Neural progenitor cell (in vitro differentiated cells): ENCODE measurements at regions not wholly inside any gene's neighbourhood (a gene's known extent, or its start where the extent isn't known, plus 50 kb on each side); places are given as distances from the start of the nearest gene placed in this dataset.
"Not testable (repeated sequence)": the region's sequence is repeated elsewhere in the genome, so short reads cannot be mapped to it uniquely, and the experiment has no call there.

Experiments
- DNase-seq: peaks from one replicate; pipeline ENCODE4 v3.0.0-alpha.2; 2016; ENCODE audit warnings: low spot score
- H2AFZ ChIP-seq: fragments of 200-600 bp; sonication (generic); replicated peaks from 2 replicates; pipeline ENCODE4 v1.6.1; 2016; ENCODE audit warnings: antibody characterized with exemption
- H3F3A ChIP-seq: fragments of 200-600 bp; sonication (generic); 2 replicates; pipeline ENCODE4 v1.6.1; 2016; ENCODE audit warnings: antibody characterized with exemption, low read depth
- H3K27ac ChIP-seq: fragments of 200-600 bp; sonication (generic); 2 replicates; pipeline ENCODE4 v1.5.1; 2016; ENCODE audit warnings: mild to moderate bottlenecking
- H3K27me3 ChIP-seq: fragments of 200-600 bp; sonication (generic); 2 replicates; pipeline ENCODE4 v1.6.1; 2016; ENCODE audit warnings: mild to moderate bottlenecking, moderate library complexity
- H3K36me3 ChIP-seq: fragments of 200-600 bp; sonication (generic); 2 replicates; pipeline ENCODE4 v1.5.1; 2016
- H3K4me1 ChIP-seq: fragments of 200-600 bp; sonication (generic); 2 replicates; pipeline ENCODE4 v1.6.1; 2016; ENCODE audit warnings: mixed run types
- H3K4me2 ChIP-seq: fragments of 200-600 bp; sonication (generic); 2 replicates; pipeline ENCODE4 v1.6.1; 2016
- H3K4me3 ChIP-seq: fragments of 200-600 bp; sonication (generic); 2 replicates; pipeline ENCODE4 v1.5.1; 2016
- H3K79me2 ChIP-seq: fragments of 200-600 bp; sonication (generic); 2 replicates; pipeline ENCODE4 v1.6.1; 2016; ENCODE audit warnings: low read depth
- H3K9ac ChIP-seq: fragments of 200-600 bp; sonication (generic); 2 replicates; pipeline ENCODE4 v1.6.1; 2016
- H3K9me3 ChIP-seq: fragments of 200-600 bp; sonication (generic); 2 replicates; pipeline ENCODE4 v1.5.1; 2016; ENCODE audit warnings: low read depth
- H4K20me1 ChIP-seq: fragments of 200-600 bp; sonication (generic); 2 replicates; pipeline ENCODE4 v1.6.1; 2016; ENCODE audit warnings: low read depth
- H3K27ac Mint-ChIP-seq: 3 replicates; pipeline ENCODE4 v1.8.0; 2021; ENCODE audit warnings: mixed read lengths
- H3K27me3 Mint-ChIP-seq: 2 replicates; pipeline ENCODE4 v1.8.0; 2022; ENCODE audit warnings: low read depth, mild to moderate bottlenecking, inconsistent platforms, moderate library complexity, mixed read lengths; ENCODE audit not compliant: insufficient read depth
- H3K36me3 Mint-ChIP-seq: 3 replicates; pipeline ENCODE4 v1.8.0; 2021; ENCODE audit warnings: mixed read lengths
- H3K4me1 Mint-ChIP-seq: 3 replicates; pipeline ENCODE4 v1.8.0; 2021; ENCODE audit warnings: mixed read lengths
- H3K4me3 Mint-ChIP-seq: 3 replicates; pipeline ENCODE4 v1.8.0; 2021; ENCODE audit warnings: mild to moderate bottlenecking, moderate library complexity, mixed read lengths
- H3K9me3 Mint-ChIP-seq: 3 replicates; pipeline ENCODE4 v1.8.0; 2020; ENCODE audit warnings: mixed read lengths
- EZH2 ChIP-seq: fragments of 200-600 bp; sonication (generic); IDR thresholded peaks from 2 replicates; pipeline ENCODE4 v1.6.1; 2017; ENCODE audit warnings: antibody characterized with exemption, mild to moderate bottlenecking, moderate library complexity
- EZH2phosphoT487 ChIP-seq: fragments of 200-600 bp; sonication (generic); IDR thresholded peaks from 2 replicates; pipeline ENCODE4 v1.6.1; 2017; ENCODE audit warnings: antibody characterized with exemption
- TF ChIP-seq, protein P1 (sequence below): fragments of 200-600 bp; sonication (generic); IDR thresholded peaks from 2 replicates; pipeline ENCODE4 v1.5.1; 2017; ENCODE audit warnings: antibody characterized with exemption, mild to moderate bottlenecking

DNA sequence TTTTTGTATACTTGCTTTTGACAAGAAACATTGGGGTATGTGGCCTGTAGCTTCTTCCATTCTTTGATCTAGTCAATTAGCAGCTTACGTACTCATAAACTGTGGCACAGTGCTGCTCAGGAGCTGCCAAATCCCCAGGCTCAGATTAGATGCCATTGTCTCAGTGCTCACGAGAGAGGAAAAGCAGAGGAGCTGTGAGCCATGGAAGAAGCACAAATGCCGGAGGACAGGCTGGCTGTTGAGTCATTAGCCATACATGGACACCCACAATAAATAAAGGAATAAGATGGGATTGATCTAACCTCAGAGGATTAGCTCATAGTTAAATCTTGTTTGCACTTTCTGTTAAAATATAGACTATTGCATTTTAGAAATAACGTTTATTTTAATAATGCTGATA, 121.7 kb downstream of the POSTN start:
- no peaks in the 10 kb centered on the region for H3K79me2 ChIP-seq
- Mint-ChIP-seq H3K9me3 (no peaks in the 10 kb centered on the region), H3K27ac (no peak overlapping the region), H3K4me1 (peaks cover 7% of the 10 kb centered on the region), H3K27me3 (no peaks in the 10 kb centered on the region), H3K4me3 (no peak overlapping the region), H3K36me3 (no peaks in the 10 kb centered on the region)
- no peaks in the 10 kb centered on the region for H3F3A ChIP-seq
- peak; percentile 78 for DNase-seq
- TF ChIP-seq EZH2phosphoT487: no peak
- TF ChIP-seq EZH2: no peak
- TF ChIP-seq, protein P1, sequence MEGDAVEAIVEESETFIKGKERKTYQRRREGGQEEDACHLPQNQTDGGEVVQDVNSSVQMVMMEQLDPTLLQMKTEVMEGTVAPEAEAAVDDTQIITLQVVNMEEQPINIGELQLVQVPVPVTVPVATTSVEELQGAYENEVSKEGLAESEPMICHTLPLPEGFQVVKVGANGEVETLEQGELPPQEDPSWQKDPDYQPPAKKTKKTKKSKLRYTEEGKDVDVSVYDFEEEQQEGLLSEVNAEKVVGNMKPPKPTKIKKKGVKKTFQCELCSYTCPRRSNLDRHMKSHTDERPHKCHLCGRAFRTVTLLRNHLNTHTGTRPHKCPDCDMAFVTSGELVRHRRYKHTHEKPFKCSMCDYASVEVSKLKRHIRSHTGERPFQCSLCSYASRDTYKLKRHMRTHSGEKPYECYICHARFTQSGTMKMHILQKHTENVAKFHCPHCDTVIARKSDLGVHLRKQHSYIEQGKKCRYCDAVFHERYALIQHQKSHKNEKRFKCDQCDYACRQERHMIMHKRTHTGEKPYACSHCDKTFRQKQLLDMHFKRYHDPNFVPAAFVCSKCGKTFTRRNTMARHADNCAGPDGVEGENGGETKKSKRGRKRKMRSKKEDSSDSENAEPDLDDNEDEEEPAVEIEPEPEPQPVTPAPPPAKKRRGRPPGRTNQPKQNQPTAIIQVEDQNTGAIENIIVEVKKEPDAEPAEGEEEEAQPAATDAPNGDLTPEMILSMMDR: no peak
- no peaks in the 10 kb centered on the region for H3K27me3 ChIP-seq
- no peaks in the 10 kb centered on the region for H3K36me3 ChIP-seq
- H2AFZ ChIP-seq: no peak overlapping the region
- no peak overlapping the region for H3K4me3 ChIP-seq
- H3K9me3 ChIP-seq: no peaks in the 10 kb centered on the region
- peak overlapping the region; percentile 36 for H3K4me2 ChIP-seq
- no peaks in the 10 kb centered on the region for H4K20me1 ChIP-seq
- H3K9ac ChIP-seq: no peak overlapping the region
- H3K4me1 ChIP-seq: peaks cover 3% of the 10 kb centered on the region
- H3K27ac ChIP-seq: no peak overlapping the region

DNA sequence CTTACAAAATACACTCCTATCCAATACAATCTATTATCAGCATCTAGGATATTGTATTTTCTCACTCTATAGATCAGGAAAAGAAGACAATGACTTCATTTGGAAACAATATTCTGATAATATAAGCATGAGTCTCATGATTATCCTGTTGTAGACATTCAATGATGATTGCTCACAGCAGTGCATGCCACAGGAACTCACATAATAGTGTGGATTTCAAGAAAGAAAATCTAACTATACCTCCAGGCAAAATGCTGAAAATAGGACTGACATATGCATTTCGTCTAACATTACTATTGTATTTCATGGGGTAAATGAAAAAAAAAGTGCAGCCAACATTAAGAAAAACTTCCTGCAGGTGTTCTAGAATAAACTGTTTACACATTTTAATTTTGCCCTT, 122.6 kb downstream of the POSTN start:
- Histone ChIP-seq H3K27me3 (no peaks in the 10 kb centered on the region), H3K4me1 (peaks cover 3% of the 10 kb centered on the region), H2AFZ (no peak overlapping the region), H3K4me2 (no peak overlapping the region), H3K36me3 (no peaks in the 10 kb centered on the region), H4K20me1 (no peaks in the 10 kb centered on the region), H3K79me2 (no peaks in the 10 kb centered on the region), H3K27ac (no peak overlapping the region), H3K9ac (no peak overlapping the region), H3F3A (no peaks in the 10 kb centered on the region), H3K4me3 (no peak overlapping the region), H3K9me3 (no peaks in the 10 kb centered on the region)
- Mint-ChIP-seq H3K4me1 (peaks cover 7% of the 10 kb centered on the region), H3K27ac (no peak overlapping the region), H3K36me3 (no peaks in the 10 kb centered on the region), H3K9me3 (no peaks in the 10 kb centered on the region), H3K4me3 (no peak overlapping the region), H3K27me3 (no peaks in the 10 kb centered on the region)
- DNase-seq: no peak
- TF ChIP-seq EZH2phosphoT487: no peak
- TF ChIP-seq EZH2: no peak
- TF ChIP-seq, protein P1: no peak

DNA sequence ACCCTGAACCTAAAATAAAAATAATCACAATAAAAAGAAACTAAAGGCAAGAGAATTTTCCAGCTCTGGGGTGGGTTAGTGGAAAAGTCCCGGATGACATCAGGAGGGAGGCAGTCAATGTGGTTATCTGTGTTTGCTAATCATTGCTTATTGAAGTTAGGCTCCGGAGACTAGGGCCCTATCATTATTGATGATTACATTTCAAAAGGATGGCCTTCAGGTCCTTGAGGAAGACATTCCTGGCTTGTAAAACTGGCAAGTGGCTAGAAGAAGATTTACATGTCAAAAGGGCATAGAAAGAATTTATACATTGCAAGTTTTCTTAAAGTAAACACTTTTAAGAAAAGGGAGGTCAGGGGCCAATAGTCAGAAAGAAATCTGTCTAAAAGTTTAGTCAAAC, 123.4 kb downstream of the POSTN start:
- H4K20me1 ChIP-seq: no peaks in the 10 kb centered on the region
- no peaks in the 10 kb centered on the region for H3K36me3 ChIP-seq
- Mint-ChIP-seq H3K9me3 (no peaks in the 10 kb centered on the region), H3K27ac (no peak overlapping the region), H3K4me1 (peaks cover 7% of the 10 kb centered on the region), H3K36me3 (no peaks in the 10 kb centered on the region), H3K27me3 (no peaks in the 10 kb centered on the region), H3K4me3 (no peak overlapping the region)
- no peaks in the 10 kb centered on the region for H3K9me3 ChIP-seq
- H3K4me2 ChIP-seq: no peak overlapping the region
- no peak overlapping the region for H3K27ac ChIP-seq
- H3K4me3 ChIP-seq: no peak overlapping the region
- no peaks in the 10 kb centered on the region for H3K79me2 ChIP-seq
- no peak for DNase-seq
- TF ChIP-seq EZH2 (no peak), EZH2phosphoT487 (no peak)
- TF ChIP-seq, protein P1: no peak
- no peaks in the 10 kb centered on the region for H3F3A ChIP-seq
- no peak overlapping the region for H3K9ac ChIP-seq
- peaks cover 3% of the 10 kb centered on the region for H3K4me1 ChIP-seq
- H2AFZ ChIP-seq: no peak overlapping the region
- no peaks in the 10 kb centered on the region for H3K27me3 ChIP-seq

DNA sequence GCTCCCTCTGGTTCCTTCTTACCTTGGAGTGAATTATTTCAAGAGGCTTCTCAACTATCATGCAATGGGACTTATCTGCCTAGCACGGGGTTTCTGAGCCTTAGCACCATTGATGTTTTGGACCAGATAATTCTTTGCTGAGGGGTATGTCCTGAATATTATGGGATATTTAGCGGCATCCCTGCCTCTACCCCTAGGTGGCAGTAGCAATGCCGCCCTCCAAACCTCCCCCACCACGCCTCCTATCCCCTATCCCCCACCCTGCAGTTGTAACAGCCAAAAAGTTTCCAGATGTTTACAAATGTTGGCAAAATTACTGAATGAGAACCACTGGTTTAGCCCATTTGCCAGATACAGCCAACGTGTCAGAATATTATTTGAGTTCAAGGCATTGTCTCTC, 125.5 kb downstream of the POSTN start:
- no peaks in the 10 kb centered on the region for H3K79me2 ChIP-seq
- H3K4me3 Mint-ChIP-seq: no peak overlapping the region
- H3K27ac Mint-ChIP-seq: no peak overlapping the region
- H2AFZ ChIP-seq: no peak overlapping the region
- no peaks in the 10 kb centered on the region for H4K20me1 ChIP-seq
- H3K9me3 ChIP-seq: no peaks in the 10 kb centered on the region
- H3K27ac ChIP-seq: no peak overlapping the region
- no peak overlapping the region for H3K4me3 ChIP-seq
- TF ChIP-seq, protein P1: peak; percentile 39
- TF ChIP-seq EZH2 (no peak), EZH2phosphoT487 (no peak)
- no peaks in the 10 kb centered on the region for H3K36me3 ChIP-seq
- H3K9ac ChIP-seq: no peak overlapping the region
- H3K4me1 ChIP-seq: peaks cover 3% of the 10 kb centered on the region
- no peak overlapping the region for H3K4me2 ChIP-seq
- no peak for DNase-seq
- H3K27me3 Mint-ChIP-seq: peaks cover 2% of the 10 kb centered on the region
- peaks cover 7% of the 10 kb centered on the region for H3K4me1 Mint-ChIP-seq
- no peaks in the 10 kb centered on the region for H3K36me3 Mint-ChIP-seq
- H3K9me3 Mint-ChIP-seq: peaks cover 3% of the 10 kb centered on the region
- no peaks in the 10 kb centered on the region for H3K27me3 ChIP-seq
- H3F3A ChIP-seq: no peaks in the 10 kb centered on the region

DNA sequence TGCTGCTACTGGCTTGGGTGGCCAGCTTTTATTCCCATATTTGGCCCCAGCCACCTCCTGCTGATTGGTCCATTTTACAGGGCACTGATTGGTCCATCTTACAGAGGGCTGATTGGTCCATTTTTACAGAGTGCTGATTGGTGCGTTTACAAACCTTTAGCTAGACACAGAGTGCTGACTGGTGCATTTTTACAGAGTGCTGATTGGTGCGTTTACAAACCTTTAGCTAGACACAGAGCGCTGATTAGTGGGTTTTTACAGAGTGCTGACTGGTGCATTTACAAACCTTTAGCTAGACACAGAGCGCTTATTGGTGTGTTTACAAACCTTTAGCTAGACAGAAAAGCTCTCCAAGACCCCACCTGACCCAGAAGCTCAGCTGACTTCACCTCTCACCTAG, 126.3 kb downstream of the POSTN start:
- H3K36me3 Mint-ChIP-seq, H2AFZ ChIP-seq, H3K4me2 ChIP-seq, H3K27ac ChIP-seq, H3K4me3 ChIP-seq, H3K79me2 ChIP-seq, H3K4me1 ChIP-seq, H4K20me1 ChIP-seq, H3K27me3 Mint-ChIP-seq, H3K27ac Mint-ChIP-seq, DNase-seq, H3K9me3 ChIP-seq, H3K4me3 Mint-ChIP-seq, H3K27me3 ChIP-seq, H3K36me3 ChIP-seq, H3K9ac ChIP-seq, H3K4me1 Mint-ChIP-seq, H3F3A ChIP-seq, H3K9me3 Mint-ChIP-seq: not testable (repeated sequence)
